Skeletal muscle cell (primary cell): ENCODE measurements at regions not wholly inside any gene's neighbourhood (a gene's known extent, or its start where the extent isn't known, plus 50 kb on each side); places are given as distances from the start of the nearest gene placed in this dataset.
"Not testable (repeated sequence)": the region's sequence is repeated elsewhere in the genome, so short reads cannot be mapped to it uniquely, and the experiment has no call there.

ENCODE experiments used
- DNase-seq: peaks from one replicate; pipeline ENCODE4 v3.0.0-alpha.2; 2010; ENCODE audit warnings: low read depth
- H3K4me3 ChIP-seq: 2 replicates; pipeline ENCODE4 v1.5.1; 2011; ENCODE audit warnings: low read depth, mild to moderate bottlenecking, control low read depth, low read length, moderate library complexity

GRCh38 chr4:132759199-132759780 is 389.8 kb upstream of the PCDH10 start:
- no peak overlapping the region for H3K4me3 ChIP-seq
- DNase-seq = no peak

DNA sequence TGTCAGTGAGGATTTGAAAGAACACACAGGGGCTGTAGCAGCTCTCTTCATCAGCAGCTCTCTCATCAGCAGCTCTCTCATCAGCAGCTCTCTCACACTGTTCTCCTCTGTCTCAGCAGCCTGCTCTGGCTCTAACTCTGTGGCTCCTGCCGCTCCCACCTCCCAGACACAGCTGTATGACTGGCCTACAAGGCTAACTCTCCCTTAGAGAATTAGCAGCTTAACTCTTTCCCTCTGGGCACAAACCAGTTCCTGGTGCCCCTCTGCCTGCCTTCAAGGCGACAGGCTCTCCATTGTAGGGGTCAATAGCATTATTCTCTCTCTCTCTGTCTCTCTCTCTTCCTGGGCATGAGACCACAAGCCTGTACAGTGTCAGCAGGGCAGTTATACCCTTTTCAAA is 385.6 kb upstream of the PCDH10 start:
- no peak overlapping the region for H3K4me3 ChIP-seq
- no peak for DNase-seq

DNA sequence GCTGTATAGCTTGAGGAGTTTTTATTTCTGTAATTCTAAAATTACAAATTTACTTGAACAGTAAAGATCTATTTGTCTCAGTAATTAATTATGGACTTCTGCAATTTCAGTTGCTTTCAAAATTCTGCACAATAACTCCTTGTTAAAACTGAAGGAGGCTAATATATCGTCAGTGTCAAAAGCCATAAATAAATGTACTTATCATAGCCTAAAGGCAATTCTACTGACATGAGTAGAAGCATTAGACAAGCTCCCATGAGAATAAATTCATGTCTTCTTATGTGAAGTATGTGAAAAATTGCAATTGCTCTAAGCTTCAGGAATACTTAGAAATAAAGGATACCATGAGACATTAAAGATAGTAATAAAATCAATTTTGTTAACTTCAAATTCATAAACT is 381.2 kb upstream of the PCDH10 start:
- H3K4me3 ChIP-seq = no peak overlapping the region
- no peak for DNase-seq

- H3K4me3 ChIP-seq = no peak overlapping the region
- DNase-seq = no peak
Observed at GRCh38 chr4:132770776-132771175, 378.3 kb upstream of the PCDH10 start.

GRCh38 chr4:132792310-132792709 is 356.8 kb upstream of the PCDH10 start:
- DNase-seq = no peak
- H3K4me3 ChIP-seq = no peak overlapping the region

DNA sequence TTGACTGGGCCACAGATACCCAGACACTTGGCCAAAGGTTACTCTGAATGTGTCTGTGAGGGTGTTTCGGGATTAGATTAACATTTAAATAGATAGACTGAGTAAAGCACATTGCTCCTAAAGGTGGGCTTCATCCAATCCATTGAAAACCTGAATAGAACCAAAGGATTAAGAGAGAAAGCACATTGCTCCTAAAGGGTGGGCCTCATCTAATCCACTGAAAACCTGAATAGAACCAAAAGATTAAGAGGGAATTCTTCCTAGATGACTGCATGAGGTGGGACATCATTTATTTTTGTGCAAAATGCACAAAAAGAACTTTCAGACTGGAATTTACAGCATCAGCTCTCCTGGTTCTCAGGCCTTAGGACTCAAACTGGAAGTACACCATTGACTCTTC is 351.2 kb upstream of the PCDH10 start:
- no peak overlapping the region for H3K4me3 ChIP-seq
- DNase-seq = no peak

DNA sequence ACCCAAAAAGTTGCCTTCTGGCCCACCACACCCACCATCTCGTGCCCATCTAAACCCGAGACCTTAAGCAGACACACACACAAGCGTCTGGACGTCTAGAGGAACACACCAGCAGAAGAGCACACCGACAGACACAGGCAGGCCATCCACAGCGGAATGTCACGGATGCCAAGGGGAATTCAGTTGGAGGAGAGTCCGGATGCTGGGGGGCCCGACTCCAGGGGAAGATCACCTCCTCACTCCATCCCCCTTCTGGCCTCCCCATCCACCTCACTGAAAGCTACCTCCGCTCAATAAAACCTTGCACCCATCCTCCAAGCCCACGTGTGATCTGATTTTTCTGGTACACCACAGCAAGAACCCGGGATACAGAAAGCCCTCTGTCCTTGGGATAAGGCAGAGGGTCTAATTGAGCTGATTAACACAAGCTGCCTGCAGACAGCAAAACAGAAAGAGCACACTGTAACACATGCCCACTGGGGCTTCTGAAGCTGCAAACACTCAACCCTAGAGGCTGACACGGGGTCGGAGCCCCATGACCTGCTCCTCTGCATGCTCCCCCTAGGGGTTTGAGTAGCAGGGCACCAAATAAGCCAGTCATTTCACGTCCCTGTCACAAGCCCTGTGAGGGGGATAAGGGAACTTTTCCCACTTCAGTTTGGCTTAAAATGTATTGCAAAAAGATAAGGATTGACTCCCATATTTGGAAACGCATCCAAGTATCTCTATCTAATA is 339.6 kb upstream of the PCDH10 start:
- H3K4me3 ChIP-seq = no peak overlapping the region
- no peak for DNase-seq

- not testable (repeated sequence) for DNase-seq, H3K4me3 ChIP-seq
Observed at GRCh38 chr4:132813061-132813460, 336.0 kb upstream of the PCDH10 start.

DNA sequence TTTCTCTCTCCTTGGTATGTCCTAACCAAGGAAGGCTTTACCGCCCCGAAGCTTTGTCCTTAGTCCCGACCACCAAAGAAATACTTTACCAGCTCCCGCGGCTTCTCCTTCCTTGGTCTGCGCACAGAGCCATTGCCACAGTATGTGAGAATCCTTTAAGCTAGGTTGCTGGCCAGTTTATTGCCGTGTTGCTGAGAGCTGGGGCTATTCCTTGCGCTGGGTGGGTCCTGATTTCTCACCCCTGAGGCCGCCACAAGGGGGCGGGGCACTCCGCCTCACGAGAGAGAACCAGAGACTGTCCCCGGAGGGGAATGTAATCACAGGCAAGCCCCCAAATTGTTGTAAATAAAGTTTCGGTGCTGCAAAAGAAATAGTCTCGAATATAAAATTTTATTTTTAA is 331.0 kb upstream of the PCDH10 start:
- H3K4me3 ChIP-seq = no peak overlapping the region
- DNase-seq = no peak

GRCh38 chr4:132823419-132823818 is 325.7 kb upstream of the PCDH10 start:
- DNase-seq = no peak
- no peak overlapping the region for H3K4me3 ChIP-seq

DNA sequence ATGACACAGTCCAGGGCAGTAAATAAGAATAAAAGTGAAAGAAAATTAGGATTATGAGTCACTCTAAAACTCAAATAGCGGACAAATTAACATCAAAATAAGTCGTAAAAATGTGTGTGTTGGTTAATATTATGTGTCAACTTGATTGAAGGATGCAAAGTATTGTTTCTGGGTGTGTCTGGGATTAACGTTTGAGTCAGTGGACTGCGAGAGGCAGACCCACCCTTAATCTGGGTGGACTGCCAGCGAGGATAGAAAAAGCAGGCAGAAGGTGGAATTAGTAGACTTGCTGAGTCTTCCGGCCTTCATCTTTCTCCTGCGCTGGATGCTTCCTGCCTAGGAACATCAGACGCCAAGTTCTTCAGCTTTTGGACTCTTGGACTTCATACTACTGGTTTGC is 324.3 kb upstream of the PCDH10 start:
- DNase-seq = no peak
- no peak overlapping the region for H3K4me3 ChIP-seq

DNA sequence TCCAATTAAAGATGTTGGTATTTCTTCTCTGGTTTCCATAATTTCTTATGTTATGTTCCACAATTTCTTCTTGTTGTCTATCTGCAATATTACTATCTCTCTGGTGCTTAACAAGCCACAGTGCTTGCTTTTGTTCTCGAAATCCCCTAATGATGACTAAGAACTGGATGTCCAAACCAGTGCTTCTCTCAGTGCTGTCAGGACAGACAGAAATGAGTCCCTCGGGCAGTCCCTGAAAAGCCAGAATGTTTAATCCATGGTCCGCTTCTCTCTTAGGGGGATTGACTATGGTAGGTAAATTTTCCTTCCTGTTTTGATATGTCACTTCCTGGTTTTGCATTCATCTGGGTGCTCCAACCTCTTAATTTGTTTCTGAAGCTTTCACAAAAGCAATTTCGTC is 321.6 kb upstream of the PCDH10 start:
- H3K4me3 ChIP-seq = no peak overlapping the region
- no peak for DNase-seq

DNA sequence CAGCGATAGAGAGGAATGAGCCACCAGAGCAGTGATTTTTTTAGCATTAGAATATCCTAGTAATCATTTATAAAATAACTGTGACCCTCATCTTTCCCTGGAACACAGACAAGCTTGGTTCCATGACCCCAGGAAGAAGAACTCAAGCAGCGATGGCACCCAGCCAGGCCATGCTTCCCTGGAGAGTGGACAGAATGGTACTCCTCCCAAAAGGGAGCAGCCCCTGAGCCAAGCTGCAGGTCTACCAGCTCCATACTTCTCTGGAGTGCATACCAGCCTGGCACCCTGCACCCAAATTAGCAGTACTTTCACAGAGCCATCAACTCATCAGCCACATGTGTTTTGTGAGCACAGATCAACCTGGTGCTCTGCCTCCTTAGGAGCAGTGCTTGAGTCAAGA is 310.9 kb upstream of the PCDH10 start:
- DNase-seq = no peak
- no peak overlapping the region for H3K4me3 ChIP-seq

GRCh38 chr4:132839070-132839469 is 310.0 kb upstream of the PCDH10 start:
- no peak overlapping the region for H3K4me3 ChIP-seq
- no peak for DNase-seq

DNA sequence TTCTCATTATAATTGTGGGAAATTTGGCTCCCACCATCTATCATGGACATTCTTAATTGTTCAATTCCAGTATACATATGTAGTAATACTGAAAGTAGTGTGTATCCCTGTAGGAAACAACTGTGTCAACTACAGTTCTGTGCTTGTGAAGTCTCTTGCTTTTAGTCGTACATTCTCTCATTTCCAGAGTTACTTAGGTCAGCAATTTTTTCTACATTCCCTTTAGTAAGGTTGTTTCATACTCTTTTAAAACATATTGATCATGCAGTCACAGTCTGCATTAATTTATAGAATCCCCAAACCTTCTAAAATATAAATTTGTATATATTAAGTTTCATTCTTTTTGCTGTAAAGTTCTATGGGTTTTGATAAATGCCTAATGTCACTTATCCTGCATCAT is 289.2 kb upstream of the PCDH10 start:
- no peak overlapping the region for H3K4me3 ChIP-seq
- no peak for DNase-seq

DNA sequence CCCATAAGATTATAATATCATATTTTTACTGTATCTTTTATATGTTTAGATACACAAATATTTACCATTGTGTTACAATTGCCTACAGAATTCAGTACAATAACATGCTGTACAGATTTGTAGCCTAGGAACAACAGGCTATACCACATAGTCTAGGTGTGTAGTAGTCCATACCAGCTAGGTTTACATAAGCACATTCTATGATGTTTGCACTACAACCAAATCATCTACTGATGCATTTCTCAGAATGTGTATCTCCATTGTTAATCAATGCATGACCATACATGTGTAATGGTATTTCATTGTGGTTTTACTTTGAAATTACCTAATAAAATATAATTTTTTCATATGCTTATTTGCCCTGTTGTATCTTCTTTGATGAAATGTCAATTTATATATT is 288.1 kb upstream of the PCDH10 start:
- no peak overlapping the region for H3K4me3 ChIP-seq
- DNase-seq = no peak

DNA sequence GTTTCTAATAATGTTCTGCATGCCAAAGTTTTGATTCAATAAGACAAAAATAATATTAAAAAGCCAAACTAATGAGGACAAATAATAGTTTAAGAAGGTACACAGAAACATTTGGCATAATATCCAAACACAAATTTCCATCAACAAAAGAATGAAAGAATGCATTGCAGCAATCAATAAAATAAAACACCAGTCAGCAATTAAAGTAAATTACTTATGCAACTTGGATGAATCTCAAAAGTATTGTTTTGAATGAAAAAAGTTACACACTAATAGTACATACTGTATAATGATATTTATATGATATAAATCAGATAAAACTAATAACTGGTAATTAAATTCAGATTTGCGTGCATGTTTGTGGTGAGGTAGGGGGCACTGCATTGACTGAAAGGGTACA is 285.5 kb upstream of the PCDH10 start:
- DNase-seq = no peak
- no peak overlapping the region for H3K4me3 ChIP-seq

DNA sequence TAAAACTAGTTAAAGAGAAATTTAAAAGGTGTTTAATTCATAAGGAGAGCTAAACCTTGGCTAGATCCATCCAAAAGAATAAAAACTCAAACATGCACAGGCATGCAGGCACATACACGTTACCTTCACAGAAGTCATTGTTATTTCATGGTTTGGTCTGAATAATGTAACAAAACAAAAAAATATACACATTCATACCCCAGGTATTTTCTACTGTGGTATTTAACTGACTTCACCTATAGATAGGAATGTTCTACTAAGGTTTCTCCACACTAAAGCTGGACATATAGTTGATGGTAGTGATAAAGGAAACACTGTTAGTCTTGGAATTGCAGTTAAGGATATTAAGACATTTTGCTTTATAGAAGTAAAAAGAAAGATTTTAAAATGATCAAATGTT is 283.6 kb upstream of the PCDH10 start:
- no peak overlapping the region for H3K4me3 ChIP-seq
- no peak for DNase-seq

GRCh38 chr4:132865922-132866321 is 283.2 kb upstream of the PCDH10 start:
- no peak for DNase-seq
- no peak overlapping the region for H3K4me3 ChIP-seq

DNA sequence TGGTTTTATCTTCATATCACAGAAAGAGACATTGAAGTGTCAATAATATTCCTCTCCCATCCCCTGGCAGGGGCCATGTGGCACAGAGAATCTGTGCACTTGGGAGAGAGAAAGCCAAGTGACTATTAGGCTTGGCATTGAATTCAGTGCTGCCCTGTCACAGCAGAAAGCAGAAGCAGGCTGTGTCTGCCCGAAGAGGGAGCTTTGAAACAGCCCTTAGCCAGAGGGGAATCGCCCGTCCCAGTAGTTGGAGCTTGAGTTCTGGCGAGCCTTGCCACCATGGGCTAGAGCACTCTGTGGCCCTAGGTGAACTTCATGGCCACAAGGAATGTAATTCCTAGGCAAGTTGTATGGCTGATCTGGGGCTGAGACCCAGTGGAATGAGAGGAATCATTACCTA is 282.5 kb upstream of the PCDH10 start:
- H3K4me3 ChIP-seq = no peak overlapping the region
- DNase-seq = no peak

DNA sequence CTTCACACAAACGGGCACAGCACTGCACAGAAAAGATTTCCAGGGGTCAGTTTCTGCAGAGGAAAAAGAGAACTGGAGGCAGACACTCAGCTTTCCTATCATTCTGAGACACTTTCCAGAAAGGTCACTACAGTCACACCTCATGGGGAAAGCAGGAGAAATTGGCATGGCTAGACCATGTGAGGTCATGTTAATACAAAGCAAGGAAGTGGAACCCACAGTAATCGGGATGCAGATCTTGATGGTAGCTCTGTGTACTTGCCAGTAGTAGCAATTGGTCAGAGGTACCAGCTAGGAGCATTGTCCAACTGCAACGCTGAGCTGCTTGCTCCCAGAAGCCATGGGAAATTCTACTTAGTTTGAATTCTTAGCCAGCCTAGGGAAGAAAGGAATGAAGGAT is 255.3 kb upstream of the PCDH10 start:
- no peak for DNase-seq
- H3K4me3 ChIP-seq = no peak overlapping the region

GRCh38 chr4:132901224-132901623 is 247.9 kb upstream of the PCDH10 start:
- no peak overlapping the region for H3K4me3 ChIP-seq
- DNase-seq = no peak
